Stromal cell of bone marrow (primary cell): ENCODE measurements at regions not wholly inside any gene's neighbourhood (a gene's known extent, or its start where the extent isn't known, plus 50 kb on each side); places are given as distances from the start of the nearest gene placed in this dataset.

Experiments
- DNase-seq: peaks from one replicate; pipeline ENCODE4 v3.0.0-alpha.2; 2012; ENCODE audit warnings: low read depth

GRCh38 chr17:79314617-79315357 lies 240.2 kb downstream of the ENGASE start:
- no peak for DNase-seq

GRCh38 chr17:79311373-79311772 lies 236.7 kb downstream of the ENGASE start:
- DNase-seq, result no peak

DNA sequence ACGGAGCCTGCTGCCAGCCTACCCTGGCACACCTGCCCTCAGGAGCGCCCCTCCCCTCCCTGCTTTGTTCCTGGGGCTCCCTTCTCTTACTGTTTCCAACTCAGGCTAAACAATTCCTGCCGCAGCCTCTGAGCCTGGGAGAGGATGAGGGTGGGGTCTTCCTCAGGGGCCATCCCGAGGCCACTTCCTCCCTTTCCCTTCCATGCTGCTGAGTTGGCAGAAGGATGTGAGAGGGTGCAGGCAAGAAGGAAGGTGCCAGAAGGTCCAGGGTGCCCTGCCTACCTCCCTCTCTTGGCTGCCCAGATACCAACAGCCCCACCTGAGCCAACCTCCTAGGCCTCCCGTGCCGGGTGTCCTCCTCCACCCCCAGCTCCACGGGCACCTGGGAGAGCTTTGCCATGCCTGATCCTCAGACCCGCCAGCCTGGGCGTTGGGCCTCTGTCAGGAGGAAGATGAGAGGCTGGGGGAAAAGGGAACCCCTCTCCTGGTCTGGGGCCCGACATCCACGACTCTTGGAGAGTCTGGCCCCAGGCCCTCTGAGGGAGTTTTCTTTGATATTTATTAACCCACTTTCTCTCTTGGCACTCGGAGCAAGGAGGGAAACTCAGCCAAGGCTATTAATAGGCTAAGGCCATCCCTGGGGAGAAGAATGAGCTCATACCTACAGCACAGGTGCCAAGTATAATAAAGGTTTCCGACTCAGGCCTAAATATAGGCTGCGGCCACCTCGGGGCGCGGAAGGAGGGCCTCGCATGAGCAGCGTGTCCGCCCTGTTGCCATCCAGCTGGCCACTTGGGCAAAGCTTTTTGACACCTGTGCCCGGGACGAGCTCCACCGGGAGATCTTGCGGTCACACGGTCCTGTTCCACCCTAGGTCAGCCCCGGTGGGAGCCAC lies 232.0 kb downstream of the ENGASE start:
- DNase-seq, result no peak

DNA sequence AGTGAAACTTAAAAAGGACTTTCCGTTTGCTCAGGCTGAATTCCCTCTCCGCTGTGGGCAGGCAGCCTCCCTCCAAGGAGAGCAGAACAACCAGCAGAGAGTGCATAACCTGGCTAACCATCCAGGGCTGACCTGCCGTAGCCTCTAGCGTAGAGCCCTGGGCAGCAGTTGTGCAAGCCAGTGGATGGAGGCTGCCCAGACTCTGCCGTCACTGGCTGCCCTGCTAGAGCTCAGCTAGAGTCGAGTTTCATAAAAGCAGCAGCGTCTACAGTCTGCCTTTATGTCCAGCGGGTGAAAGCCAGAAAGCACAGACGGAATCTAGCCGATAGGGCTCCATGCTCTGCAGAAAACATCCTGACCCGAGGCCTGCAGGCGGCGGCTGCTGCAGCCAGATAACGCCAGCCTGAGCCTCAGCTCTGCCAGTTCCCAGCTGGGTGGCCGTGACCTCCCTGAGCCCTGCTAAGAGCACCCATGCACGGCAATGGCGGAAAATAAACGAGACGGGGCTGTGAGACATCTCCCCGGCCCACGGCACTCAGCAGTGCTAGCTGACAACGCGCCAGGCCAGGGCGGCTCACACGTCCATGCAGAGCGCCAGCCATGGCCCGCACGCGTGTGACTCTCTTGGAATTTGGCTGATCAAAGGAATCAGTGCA lies 231.3 kb downstream of the ENGASE start:
- DNase-seq, result peak; percentile 6

DNA sequence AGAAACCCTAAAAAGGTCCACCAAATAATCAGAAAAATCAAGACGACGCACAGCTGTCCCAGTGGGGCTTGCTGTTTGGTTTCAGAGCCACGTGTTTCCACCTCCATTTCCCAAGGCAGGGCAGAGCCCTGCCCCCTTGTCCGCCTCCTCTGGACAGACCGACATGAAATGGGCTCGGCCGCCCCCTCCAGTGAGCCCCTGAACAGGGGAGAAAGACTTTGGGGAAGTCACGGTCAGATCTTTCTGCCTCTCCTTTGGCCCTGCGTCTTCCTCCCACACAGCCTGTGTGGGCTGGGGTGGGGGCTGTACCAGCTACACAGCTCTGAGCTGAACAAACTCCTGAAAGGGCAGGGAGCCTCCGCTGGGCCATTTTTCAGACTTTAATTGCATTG lies 230.7 kb downstream of the ENGASE start:
- DNase-seq, result no peak

DNA sequence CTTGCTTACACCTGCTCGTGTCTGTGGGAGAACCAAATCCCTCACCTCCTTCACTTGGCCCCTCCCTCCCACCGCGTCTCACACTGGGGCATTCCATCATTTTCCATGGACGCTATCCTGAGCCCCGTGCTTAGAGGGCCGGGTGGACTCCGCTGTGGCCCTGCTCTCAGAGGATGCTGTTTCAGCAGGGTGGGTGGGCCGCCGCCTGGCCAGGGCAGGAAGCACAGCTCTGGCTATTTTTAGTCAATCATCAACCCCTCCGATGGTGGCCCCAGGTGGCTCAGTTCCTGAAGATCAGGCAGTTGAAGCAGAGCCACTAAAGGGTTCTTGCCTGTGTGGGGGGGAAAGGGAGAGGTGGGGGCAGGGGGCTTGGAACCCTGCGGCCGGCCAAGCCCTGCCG lies 230.3 kb downstream of the ENGASE start:
- DNase-seq, result no peak

GRCh38 chr17:79303641-79304205 lies 229.1 kb downstream of the ENGASE start:
- DNase-seq, result no peak

- DNase-seq, result no peak
These were observed 226.8 kb downstream of the ENGASE start for GRCh38 chr17:79301469-79301868.

GRCh38 chr17:79299349-79299748 lies 224.7 kb downstream of the ENGASE start:
- DNase-seq, result no peak

DNA sequence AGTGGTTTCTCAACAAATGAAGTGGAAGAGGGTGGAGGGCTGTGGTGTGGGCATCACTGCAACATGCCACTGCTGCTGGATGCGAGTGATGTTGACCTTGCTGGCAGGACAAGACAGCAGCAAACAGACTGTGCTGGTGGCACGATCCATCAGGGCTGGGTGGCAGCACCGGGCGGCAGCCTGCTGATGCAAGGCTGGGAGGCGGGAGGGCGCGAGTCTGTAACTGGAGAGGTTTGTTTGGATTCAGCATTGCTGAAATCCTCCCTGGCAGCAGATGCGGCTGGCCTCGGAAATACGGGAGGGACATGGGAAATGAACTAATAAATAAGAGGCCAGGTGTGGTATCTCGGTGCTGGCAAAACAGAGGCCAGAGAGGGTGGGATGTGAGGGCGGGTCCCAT lies 224.2 kb downstream of the ENGASE start:
- DNase-seq, result no peak

- DNase-seq, result no peak
These were observed 221.6 kb downstream of the ENGASE start for GRCh38 chr17:79296243-79296642.

DNA sequence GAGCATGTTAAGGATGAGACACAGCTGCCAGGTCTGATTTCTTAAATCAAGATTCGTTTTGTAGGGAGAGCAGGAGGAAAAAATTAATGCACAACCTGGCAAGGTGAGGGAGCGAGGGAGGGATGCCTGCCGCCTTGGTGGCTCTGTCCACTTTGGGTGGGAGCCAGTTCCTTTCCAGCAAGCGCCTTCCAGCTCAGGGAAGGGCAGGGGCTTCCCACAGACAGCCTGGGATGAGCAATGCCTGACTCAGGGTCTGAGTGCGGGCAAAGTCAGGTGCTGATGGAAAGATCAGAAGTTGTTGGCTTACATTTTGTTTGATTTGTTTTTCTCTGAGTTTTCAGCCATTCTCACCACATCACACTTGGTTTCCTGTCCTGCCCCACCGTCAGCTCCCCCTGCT lies 220.7 kb downstream of the ENGASE start:
- DNase-seq, result no peak

DNA sequence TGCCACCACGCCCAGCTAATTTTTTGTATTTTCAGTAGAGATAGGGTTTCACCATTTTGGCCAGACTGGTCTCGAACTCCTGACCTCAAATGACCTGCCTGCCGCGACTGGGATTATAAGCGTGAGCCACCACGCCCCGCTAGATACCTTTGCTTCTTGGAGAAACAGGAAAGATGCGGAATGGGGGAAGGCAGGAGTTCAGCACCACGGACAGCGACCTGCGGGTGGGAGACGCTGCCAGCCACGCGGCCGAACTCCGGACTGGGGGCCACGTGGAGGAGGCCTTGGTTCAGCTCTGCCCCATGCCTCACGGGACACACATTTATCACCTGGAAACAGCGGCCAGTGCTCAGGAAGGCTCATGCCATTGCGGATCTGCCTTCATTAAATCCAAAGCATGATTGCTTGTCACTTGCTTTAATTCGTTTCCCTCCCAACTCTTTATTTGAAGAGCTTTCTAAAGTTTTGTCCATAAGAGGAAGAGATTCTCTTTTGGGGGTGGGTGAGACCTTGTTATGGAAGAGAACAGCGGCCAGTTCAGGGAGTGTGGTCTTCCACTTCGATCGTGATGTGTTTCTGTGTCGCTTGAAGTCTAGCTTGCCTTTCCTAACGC lies 219.9 kb downstream of the ENGASE start:
- peak; percentile 9 for DNase-seq

DNA sequence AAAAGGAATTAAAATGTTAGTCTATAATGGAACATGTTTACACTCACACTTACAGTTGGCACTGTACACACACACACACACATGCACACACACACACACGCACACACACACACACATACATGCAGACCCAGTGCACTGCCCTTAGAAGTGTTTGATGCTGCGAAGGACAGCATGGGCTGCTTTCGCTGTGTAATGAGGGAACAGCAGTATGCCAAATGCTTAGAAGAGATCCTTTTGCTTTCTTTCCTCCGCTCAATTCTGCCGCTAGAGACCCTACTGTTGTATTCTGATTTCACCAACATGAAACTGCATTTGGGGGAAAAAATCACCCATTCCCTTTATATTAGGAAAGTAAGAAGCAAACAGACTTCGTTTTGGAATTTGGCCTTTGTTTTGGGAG lies 217.9 kb downstream of the ENGASE start:
- no peak for DNase-seq

DNA sequence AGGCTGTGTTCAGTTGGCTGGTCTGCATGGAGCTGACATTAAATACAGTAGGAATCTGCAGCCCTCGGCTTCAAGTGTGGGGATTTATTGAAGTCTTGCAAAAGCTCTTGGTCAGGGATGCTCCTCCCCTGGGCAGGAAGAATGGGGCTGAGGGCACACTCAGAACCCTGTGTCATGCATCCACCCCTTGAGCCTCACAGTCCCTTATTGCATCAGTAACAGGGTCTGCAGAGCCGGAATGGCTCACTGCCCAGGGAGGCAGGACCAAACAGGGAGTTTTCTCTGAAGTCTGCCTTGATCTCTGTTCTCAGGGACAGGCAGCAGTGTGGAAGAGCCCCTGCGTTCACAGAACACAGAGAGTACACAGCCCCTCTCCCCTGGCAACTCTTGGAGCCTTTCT lies 216.8 kb downstream of the ENGASE start:
- DNase-seq, result no peak

GRCh38 chr17:79290726-79291125 lies 216.1 kb downstream of the ENGASE start:
- no peak for DNase-seq

- DNase-seq, result no peak
These were observed 214.3 kb downstream of the ENGASE start for GRCh38 chr17:79288950-79289349.

- DNase-seq, result no peak
These were observed 211.8 kb downstream of the ENGASE start for GRCh38 chr17:79286440-79286839.

DNA sequence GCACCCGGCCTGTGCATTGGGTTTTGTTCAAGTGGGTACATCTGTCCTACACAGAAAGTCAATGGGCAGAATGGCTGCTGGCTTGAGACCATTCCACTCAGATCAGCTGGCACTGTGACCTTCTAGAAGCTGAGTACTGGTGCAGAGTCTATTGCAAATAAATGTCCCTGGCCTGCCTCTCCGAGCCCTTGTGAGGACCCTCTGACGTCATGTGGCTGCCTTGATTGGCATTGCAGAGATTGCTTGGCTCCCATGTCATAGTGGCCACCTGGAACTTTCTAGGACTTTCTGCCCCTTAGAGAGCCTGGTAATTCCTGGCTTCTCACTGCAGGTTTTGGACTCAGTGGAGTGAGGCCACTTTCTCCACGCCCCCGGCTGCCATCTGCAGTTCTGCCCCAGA lies 211.3 kb downstream of the ENGASE start:
- no peak for DNase-seq

- no peak for DNase-seq
These were observed 207.7 kb downstream of the ENGASE start for GRCh38 chr17:79282294-79282693.

DNA sequence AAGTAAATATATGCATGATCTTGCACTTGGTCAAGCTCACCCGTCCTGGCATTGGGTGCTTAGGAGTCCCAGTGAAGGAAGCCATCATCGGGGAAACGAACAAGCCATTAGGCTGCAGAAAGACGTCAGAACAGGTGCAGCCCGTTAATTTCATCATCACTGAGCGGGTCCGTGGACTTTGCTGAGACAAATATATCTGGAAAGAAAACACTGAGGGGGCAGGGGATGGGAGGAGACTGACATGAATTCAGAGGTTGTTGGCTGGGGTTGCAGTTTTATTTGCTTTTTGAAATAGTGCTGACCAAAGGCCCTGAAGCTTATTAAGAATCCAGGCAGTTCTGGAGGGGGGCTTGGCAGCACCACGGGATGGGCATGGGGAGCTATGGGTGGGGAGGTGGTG lies 207.2 kb downstream of the ENGASE start:
- no peak for DNase-seq
